ENCODE measurements at regions not wholly inside any gene's neighbourhood (a gene's known extent, or its start where the extent isn't known, plus 50 kb on each side); places are given as distances from the start of the nearest gene placed in this dataset.
A peak's percentile ranks its signal among the peaks of the same experiment; 100 is the strongest.

DNA sequence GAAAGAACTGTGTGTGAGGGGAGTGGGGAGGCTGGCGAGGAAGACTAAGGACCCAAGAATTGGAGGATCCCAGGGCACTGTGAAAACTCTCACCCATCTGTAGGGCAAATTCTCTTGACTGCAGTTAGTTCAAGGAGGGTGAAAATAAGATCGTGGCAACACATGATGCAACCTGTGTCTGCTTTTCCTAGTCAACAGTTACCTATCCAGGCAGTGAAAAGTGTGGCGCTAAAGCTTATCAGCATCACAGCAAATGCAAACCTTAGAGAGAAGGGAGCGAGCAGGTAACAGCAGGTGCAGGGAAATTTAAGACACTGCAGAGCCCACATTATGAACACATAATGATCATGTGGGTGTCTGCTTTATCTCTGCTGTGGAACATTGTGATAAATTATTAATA is 97.7 kb upstream of the SGK1 start:
- TF ChIP-seq GABPA (IDR thresholded peaks at IDR 0.05; ENCODE audit: low read depth) = no peak
- TF ChIP-seq SPI1 (IDR thresholded peaks at IDR 0.05; ENCODE audit: borderline replicate concordance, low read depth) = no peak
- TF ChIP-seq, protein P1, sequence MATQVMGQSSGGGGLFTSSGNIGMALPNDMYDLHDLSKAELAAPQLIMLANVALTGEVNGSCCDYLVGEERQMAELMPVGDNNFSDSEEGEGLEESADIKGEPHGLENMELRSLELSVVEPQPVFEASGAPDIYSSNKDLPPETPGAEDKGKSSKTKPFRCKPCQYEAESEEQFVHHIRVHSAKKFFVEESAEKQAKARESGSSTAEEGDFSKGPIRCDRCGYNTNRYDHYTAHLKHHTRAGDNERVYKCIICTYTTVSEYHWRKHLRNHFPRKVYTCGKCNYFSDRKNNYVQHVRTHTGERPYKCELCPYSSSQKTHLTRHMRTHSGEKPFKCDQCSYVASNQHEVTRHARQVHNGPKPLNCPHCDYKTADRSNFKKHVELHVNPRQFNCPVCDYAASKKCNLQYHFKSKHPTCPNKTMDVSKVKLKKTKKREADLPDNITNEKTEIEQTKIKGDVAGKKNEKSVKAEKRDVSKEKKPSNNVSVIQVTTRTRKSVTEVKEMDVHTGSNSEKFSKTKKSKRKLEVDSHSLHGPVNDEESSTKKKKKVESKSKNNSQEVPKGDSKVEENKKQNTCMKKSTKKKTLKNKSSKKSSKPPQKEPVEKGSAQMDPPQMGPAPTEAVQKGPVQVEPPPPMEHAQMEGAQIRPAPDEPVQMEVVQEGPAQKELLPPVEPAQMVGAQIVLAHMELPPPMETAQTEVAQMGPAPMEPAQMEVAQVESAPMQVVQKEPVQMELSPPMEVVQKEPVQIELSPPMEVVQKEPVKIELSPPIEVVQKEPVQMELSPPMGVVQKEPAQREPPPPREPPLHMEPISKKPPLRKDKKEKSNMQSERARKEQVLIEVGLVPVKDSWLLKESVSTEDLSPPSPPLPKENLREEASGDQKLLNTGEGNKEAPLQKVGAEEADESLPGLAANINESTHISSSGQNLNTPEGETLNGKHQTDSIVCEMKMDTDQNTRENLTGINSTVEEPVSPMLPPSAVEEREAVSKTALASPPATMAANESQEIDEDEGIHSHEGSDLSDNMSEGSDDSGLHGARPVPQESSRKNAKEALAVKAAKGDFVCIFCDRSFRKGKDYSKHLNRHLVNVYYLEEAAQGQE (IDR thresholded peaks at IDR 0.05; ENCODE audit: insufficient replicate concordance, low read depth) = no peak
- TF ChIP-seq, protein P2, sequence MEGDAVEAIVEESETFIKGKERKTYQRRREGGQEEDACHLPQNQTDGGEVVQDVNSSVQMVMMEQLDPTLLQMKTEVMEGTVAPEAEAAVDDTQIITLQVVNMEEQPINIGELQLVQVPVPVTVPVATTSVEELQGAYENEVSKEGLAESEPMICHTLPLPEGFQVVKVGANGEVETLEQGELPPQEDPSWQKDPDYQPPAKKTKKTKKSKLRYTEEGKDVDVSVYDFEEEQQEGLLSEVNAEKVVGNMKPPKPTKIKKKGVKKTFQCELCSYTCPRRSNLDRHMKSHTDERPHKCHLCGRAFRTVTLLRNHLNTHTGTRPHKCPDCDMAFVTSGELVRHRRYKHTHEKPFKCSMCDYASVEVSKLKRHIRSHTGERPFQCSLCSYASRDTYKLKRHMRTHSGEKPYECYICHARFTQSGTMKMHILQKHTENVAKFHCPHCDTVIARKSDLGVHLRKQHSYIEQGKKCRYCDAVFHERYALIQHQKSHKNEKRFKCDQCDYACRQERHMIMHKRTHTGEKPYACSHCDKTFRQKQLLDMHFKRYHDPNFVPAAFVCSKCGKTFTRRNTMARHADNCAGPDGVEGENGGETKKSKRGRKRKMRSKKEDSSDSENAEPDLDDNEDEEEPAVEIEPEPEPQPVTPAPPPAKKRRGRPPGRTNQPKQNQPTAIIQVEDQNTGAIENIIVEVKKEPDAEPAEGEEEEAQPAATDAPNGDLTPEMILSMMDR (IDR thresholded peaks at IDR 0.05; ENCODE audit: insufficient read depth, low read length) = no peak
- no peak for TF ChIP-seq POLR2AphosphoS5 (IDR thresholded peaks at IDR 0.05; ENCODE audit: low read depth)
- H3K4me3 ChIP-seq (replicated peaks; ENCODE audit: insufficient read depth, low read length) = no peak overlapping the region
- H3K27ac ChIP-seq (replicated peaks) = no peak overlapping the region
- no peaks in the 10 kb centered on the region for H3K27me3 ChIP-seq (ENCODE audit: insufficient read depth, poor library complexity, severe bottlenecking)
- DNase-seq (ENCODE audit: low read depth in 1 of 2, low spot score in 1 of 2) = no peak

DNA sequence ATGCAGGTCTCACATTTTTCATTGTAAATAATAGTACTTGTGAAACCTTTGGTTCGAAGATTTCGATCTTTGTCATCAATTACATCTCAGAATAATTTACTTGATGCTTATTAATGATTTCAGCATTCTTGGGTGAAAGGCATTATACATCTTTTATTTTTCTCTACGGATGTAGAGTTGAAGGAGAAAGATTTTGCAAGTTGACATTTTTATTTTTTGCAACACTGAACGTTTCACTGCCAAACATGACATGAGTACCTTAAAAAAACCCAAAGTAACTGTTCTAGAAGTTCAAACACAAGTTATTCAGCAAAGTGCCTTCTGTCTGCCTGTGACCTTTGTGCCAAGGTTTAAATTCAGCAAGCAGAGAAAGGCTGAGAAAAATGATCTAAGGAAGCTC is 97.3 kb upstream of the SGK1 start:
- no peak for TF ChIP-seq SPI1 (IDR thresholded peaks at IDR 0.05; ENCODE audit: borderline replicate concordance, low read depth)
- no peak for TF ChIP-seq POLR2AphosphoS5 (IDR thresholded peaks at IDR 0.05; ENCODE audit: low read depth)
- TF ChIP-seq, protein P2 (IDR thresholded peaks at IDR 0.05; ENCODE audit: insufficient read depth, low read length) = no peak
- TF ChIP-seq, protein P1 (IDR thresholded peaks at IDR 0.05; ENCODE audit: insufficient replicate concordance, low read depth) = no peak
- no peak for TF ChIP-seq GABPA (IDR thresholded peaks at IDR 0.05; ENCODE audit: low read depth)
- DNase-seq (ENCODE audit: low read depth in 1 of 2, low spot score in 1 of 2) = no peak

DNA sequence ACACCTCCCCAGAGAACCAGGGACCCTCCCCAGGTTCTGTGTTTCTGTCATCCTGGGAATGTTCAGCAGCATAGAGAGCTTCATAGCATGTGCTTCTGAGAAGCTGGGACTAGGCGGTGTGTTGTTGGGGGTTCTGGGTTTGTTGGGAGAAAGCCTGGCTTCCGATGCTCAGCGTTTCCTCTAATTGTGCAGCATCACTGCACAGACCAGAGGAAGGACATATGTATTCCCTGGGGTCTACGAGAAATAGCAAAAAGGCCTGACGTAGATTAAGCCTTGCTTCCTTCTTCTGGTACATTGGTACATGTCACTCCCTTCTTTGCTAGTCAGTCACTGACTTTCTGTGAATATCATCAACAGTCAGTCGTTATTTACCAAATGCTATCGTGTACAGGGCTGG is 96.9 kb upstream of the SGK1 start:
- no peak overlapping the region for H3K4me3 ChIP-seq (replicated peaks; ENCODE audit: insufficient read depth, low read length)
- TF ChIP-seq GABPA (IDR thresholded peaks at IDR 0.05; ENCODE audit: low read depth) = no peak
- TF ChIP-seq POLR2AphosphoS5 (IDR thresholded peaks at IDR 0.05; ENCODE audit: low read depth) = no peak
- TF ChIP-seq, protein P1 (IDR thresholded peaks at IDR 0.05; ENCODE audit: insufficient replicate concordance, low read depth) = no peak
- TF ChIP-seq, protein P2 (IDR thresholded peaks at IDR 0.05; ENCODE audit: insufficient read depth, low read length) = no peak
- no peak for TF ChIP-seq SPI1 (IDR thresholded peaks at IDR 0.05; ENCODE audit: borderline replicate concordance, low read depth)
- no peak for DNase-seq (ENCODE audit: low read depth in 1 of 2, low spot score in 1 of 2)
- peak overlapping the region; percentile 88 for H3K27ac ChIP-seq (replicated peaks)
- H3K27me3 ChIP-seq (ENCODE audit: insufficient read depth, poor library complexity, severe bottlenecking) = no peaks in the 10 kb centered on the region

More for the DNA sequence above, 97.3 kb upstream of the SGK1 start:
- Histone ChIP-seq H3K4me3 (replicated peaks; ENCODE audit: insufficient read depth, low read length) (no peak overlapping the region), H3K27me3 (ENCODE audit: insufficient read depth, poor library complexity, severe bottlenecking) (no peaks in the 10 kb centered on the region), H3K27ac (replicated peaks) (no peak overlapping the region)

All from HL-60 (cell line).